ENCODE measurements at regions not wholly inside any gene's neighbourhood (a gene's known extent, or its start where the extent isn't known, plus 50 kb on each side); places are given as distances from the start of the nearest gene placed in this dataset.

DNA sequence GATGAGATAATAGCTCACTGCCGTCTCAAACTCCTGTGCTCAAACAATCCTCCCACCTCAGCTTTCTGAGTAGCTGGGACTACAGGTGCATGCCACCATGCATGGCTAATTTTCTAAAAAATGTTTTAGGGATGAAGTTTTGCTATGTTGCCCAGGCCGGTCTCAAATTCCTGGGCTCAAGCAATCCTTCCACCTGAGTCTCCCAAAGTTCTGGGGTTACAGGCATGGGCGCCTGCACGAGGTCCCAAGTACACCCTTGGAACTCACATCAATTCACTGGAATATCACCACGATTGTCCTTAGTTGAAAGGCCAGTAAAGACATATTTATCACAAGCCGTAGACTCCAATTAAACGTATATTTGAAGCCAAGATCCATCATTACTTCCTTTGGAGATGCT, 184.6 kb downstream of the IRX1 start:
- no CpG with 5 or more reads among the region's 7 CpGs for WGBS (ENCODE audit: insufficient coverage, insufficient read length)
- Histone ChIP-seq H3K4me1 (ENCODE audit: control insufficient read depth, insufficient read depth, low read length) (no peaks in the 10 kb centered on the region), H3K27me3 (ENCODE audit: control insufficient read depth, insufficient read depth, low read length) (no peaks in the 10 kb centered on the region), H3K27ac (ENCODE audit: low read length) (no peak overlapping the region), H3K4me3 (ENCODE audit: low read length) (no peak overlapping the region), H3K36me3 (ENCODE audit: control insufficient read depth, insufficient read depth, low read length) (no peaks in the 10 kb centered on the region), H3K9me3 (ENCODE audit: control insufficient read depth, insufficient read depth, low read length) (no peaks in the 10 kb centered on the region)
- no peak for DNase-seq (ENCODE audit: low read depth, low spot score)

DNA sequence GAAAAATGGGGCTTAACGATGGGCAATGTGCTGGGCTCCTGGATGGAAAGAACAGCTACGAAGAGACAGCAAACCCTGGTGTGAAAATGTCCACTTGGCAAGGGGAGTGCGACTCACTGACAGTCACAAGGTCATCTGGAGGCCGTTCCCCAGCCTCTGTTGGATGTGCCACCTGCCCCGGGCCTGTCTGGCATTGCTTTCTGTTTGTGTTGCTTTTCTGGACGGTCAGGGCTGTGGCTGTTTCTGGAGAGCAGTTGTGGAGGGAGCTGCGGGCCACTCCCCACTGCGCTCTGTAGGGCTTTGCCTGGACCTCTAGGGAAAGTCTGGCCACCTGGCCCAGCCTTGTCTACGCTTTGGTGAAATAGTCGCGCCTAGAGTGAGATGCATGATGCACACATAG, 185.3 kb downstream of the IRX1 start:
- no peak overlapping the region for H3K4me3 ChIP-seq (ENCODE audit: low read length)
- H3K27me3 ChIP-seq (ENCODE audit: control insufficient read depth, insufficient read depth, low read length): no peaks in the 10 kb centered on the region
- H3K9me3 ChIP-seq (ENCODE audit: control insufficient read depth, insufficient read depth, low read length): no peaks in the 10 kb centered on the region
- no peaks in the 10 kb centered on the region for H3K36me3 ChIP-seq (ENCODE audit: control insufficient read depth, insufficient read depth, low read length)
- H3K27ac ChIP-seq (ENCODE audit: low read length): no peak overlapping the region
- DNase-seq (ENCODE audit: low read depth, low spot score): no peak
- H3K4me1 ChIP-seq (ENCODE audit: control insufficient read depth, insufficient read depth, low read length): no peaks in the 10 kb centered on the region
- no CpG with 5 or more reads among the region's 11 CpGs for WGBS (ENCODE audit: insufficient coverage, insufficient read length)

- H3K4me3 ChIP-seq (ENCODE audit: low read length): no peak overlapping the region
- H3K9me3 ChIP-seq (ENCODE audit: control insufficient read depth, insufficient read depth, low read length): no peaks in the 10 kb centered on the region
- peaks cover 7% of the 10 kb centered on the region; the same call in 1 of the 2 replicates for H3K4me1 ChIP-seq (ENCODE audit: control insufficient read depth, insufficient read depth, low read length)
- no peaks in the 10 kb centered on the region for H3K36me3 ChIP-seq (ENCODE audit: control insufficient read depth, insufficient read depth, low read length)
- no peak overlapping the region for H3K27ac ChIP-seq (ENCODE audit: low read length)
- 100% methylated on average over 1 of the region's 2 CpGs for WGBS (ENCODE audit: insufficient coverage, insufficient read length)
- no peaks in the 10 kb centered on the region for H3K27me3 ChIP-seq (ENCODE audit: control insufficient read depth, insufficient read depth, low read length)
- DNase-seq (ENCODE audit: low read depth, low spot score): no peak
These were observed 189.2 kb downstream of the IRX1 start for GRCh38 chr5:3784854-3785253.

- Histone ChIP-seq H3K27ac (ENCODE audit: low read length) (no peak overlapping the region), H3K36me3 (ENCODE audit: control insufficient read depth, insufficient read depth, low read length) (no peaks in the 10 kb centered on the region), H3K4me1 (ENCODE audit: control insufficient read depth, insufficient read depth, low read length) (peaks cover 7% of the 10 kb centered on the region; the same call in 1 of the 2 replicates), H3K4me3 (ENCODE audit: low read length) (no peak overlapping the region), H3K9me3 (ENCODE audit: control insufficient read depth, insufficient read depth, low read length) (no peaks in the 10 kb centered on the region), H3K27me3 (ENCODE audit: control insufficient read depth, insufficient read depth, low read length) (no peaks in the 10 kb centered on the region)
- DNase-seq (ENCODE audit: low read depth, low spot score): no peak
- WGBS (ENCODE audit: insufficient coverage, insufficient read length): 62% methylated on average over 1 of the region's 2 CpGs
These were observed 190.5 kb downstream of the IRX1 start for GRCh38 chr5:3786165-3786564.

DNA sequence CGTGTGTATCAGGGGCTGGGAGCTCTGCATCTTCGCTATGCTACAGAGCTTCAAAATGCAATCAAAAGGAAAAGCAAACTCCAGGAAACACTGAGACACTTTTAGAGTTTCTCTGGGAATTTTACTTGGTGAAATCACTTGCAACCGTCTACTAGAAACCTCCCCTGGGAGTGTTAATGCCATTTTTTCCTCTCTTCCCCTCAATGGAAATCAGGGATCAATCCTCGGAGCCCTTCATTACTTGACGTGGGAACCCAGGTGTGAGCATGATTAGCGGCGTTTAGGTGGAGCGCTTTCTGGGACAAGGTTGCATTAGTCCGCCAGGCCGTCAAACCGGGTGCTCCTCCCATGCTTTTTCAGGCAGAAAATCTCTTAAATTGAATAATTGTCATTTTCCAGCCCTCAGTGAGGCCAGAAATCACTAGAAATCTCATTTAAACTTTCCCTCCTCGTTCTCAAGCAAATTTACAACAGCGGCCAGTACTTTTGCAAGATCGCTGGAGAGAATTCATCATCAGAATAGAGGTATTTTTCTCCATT, 191.3 kb downstream of the IRX1 start:
- peaks cover 7% of the 10 kb centered on the region; the same call in 1 of the 2 replicates for H3K4me1 ChIP-seq (ENCODE audit: control insufficient read depth, insufficient read depth, low read length)
- no peaks in the 10 kb centered on the region for H3K27me3 ChIP-seq (ENCODE audit: control insufficient read depth, insufficient read depth, low read length)
- no peak overlapping the region for H3K27ac ChIP-seq (ENCODE audit: low read length)
- no peak overlapping the region for H3K4me3 ChIP-seq (ENCODE audit: low read length)
- no peak for DNase-seq (ENCODE audit: low read depth, low spot score)
- no peaks in the 10 kb centered on the region for H3K36me3 ChIP-seq (ENCODE audit: control insufficient read depth, insufficient read depth, low read length)
- no peaks in the 10 kb centered on the region for H3K9me3 ChIP-seq (ENCODE audit: control insufficient read depth, insufficient read depth, low read length)
- WGBS (ENCODE audit: insufficient coverage, insufficient read length): no CpG with 5 or more reads among the region's 14 CpGs

GRCh38 chr5:3787604-3788003, 192.0 kb downstream of the IRX1 start:
- Histone ChIP-seq H3K27ac (ENCODE audit: low read length) (no peak overlapping the region), H3K4me1 (ENCODE audit: control insufficient read depth, insufficient read depth, low read length) (peaks cover 7% of the 10 kb centered on the region; the same call in 1 of the 2 replicates), H3K36me3 (ENCODE audit: control insufficient read depth, insufficient read depth, low read length) (no peaks in the 10 kb centered on the region), H3K9me3 (ENCODE audit: control insufficient read depth, insufficient read depth, low read length) (no peaks in the 10 kb centered on the region), H3K4me3 (ENCODE audit: low read length) (no peak overlapping the region), H3K27me3 (ENCODE audit: control insufficient read depth, insufficient read depth, low read length) (no peaks in the 10 kb centered on the region)
- WGBS (ENCODE audit: insufficient coverage, insufficient read length): no CpG with 5 or more reads among the region's 10 CpGs
- no peak for DNase-seq (ENCODE audit: low read depth, low spot score)

DNA sequence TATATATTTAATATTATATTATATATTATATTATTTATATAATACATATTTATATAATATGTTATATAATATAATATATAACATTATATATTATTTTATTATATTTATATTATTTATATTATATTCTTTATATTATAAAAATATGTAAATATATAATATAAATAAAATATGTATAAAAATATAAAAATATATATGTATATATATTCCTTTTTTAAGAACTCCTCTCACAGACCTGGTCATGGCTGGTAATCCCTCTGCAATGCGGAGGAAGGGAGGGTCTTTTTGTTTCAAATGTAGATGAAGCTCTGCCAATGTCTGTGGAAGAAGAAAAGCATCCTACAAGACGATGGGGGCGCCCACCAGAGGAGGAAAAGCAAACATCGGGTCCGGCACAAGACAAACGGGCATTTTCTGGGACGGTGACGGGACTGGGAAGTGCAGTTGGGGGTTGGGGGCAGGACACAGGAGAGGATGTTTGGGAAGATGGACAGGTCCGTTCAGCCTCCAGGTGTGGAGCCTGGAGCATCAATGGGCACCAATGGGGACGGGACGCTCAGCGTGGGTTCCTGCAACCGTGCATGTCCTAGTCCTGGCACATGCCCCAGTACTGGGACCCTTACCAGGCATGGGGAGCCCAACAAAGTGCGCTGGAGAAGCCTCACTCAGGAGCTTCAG, 194.0 kb downstream of the IRX1 start:
- H3K27ac ChIP-seq (ENCODE audit: low read length): no peak overlapping the region
- WGBS (ENCODE audit: insufficient coverage, insufficient read length): no CpG with 5 or more reads among the region's 14 CpGs

GRCh38 chr5:3793162-3793561, 197.5 kb downstream of the IRX1 start:
- no peak for DNase-seq (ENCODE audit: low read depth, low spot score)
- H3K36me3 ChIP-seq (ENCODE audit: control insufficient read depth, insufficient read depth, low read length): no peaks in the 10 kb centered on the region; the same call in 1 of the 2 replicates
- WGBS (ENCODE audit: insufficient coverage, insufficient read length): no CpG with 5 or more reads among the region's 1 CpG
- no peaks in the 10 kb centered on the region; the same call in 1 of the 2 replicates for H3K4me1 ChIP-seq (ENCODE audit: control insufficient read depth, insufficient read depth, low read length)
- no peaks in the 10 kb centered on the region for H3K9me3 ChIP-seq (ENCODE audit: control insufficient read depth, insufficient read depth, low read length)
- H3K27me3 ChIP-seq (ENCODE audit: control insufficient read depth, insufficient read depth, low read length): no peaks in the 10 kb centered on the region
- no peak overlapping the region for H3K4me3 ChIP-seq (ENCODE audit: low read length)
- H3K27ac ChIP-seq (ENCODE audit: low read length): no peak overlapping the region

More for the DNA sequence above, 194.0 kb downstream of the IRX1 start:
- Histone ChIP-seq H3K4me3 (ENCODE audit: low read length) (no peak overlapping the region), H3K9me3 (ENCODE audit: control insufficient read depth, insufficient read depth, low read length) (no peaks in the 10 kb centered on the region), H3K36me3 (ENCODE audit: control insufficient read depth, insufficient read depth, low read length) (no peaks in the 10 kb centered on the region; the same call in 1 of the 2 replicates), H3K4me1 (ENCODE audit: control insufficient read depth, insufficient read depth, low read length) (peaks cover 7% of the 10 kb centered on the region; the same call in 1 of the 2 replicates), H3K27me3 (ENCODE audit: control insufficient read depth, insufficient read depth, low read length) (no peaks in the 10 kb centered on the region)
- DNase-seq (ENCODE audit: low read depth, low spot score): peak; percentile 25

GRCh38 chr5:3794611-3795010, 199.0 kb downstream of the IRX1 start:
- Histone ChIP-seq H3K27me3 (ENCODE audit: control insufficient read depth, insufficient read depth, low read length) (no peaks in the 10 kb centered on the region), H3K4me1 (ENCODE audit: control insufficient read depth, insufficient read depth, low read length) (no peaks in the 10 kb centered on the region), H3K27ac (ENCODE audit: low read length) (no peak overlapping the region), H3K36me3 (ENCODE audit: control insufficient read depth, insufficient read depth, low read length) (no peaks in the 10 kb centered on the region; the same call in 1 of the 2 replicates), H3K4me3 (ENCODE audit: low read length) (no peak overlapping the region), H3K9me3 (ENCODE audit: control insufficient read depth, insufficient read depth, low read length) (no peaks in the 10 kb centered on the region)
- DNase-seq (ENCODE audit: low read depth, low spot score): no peak
- WGBS (ENCODE audit: insufficient coverage, insufficient read length): no CpG with 5 or more reads among the region's 1 CpG

- Histone ChIP-seq H3K36me3 (ENCODE audit: control insufficient read depth, insufficient read depth, low read length) (no peaks in the 10 kb centered on the region; the same call in 1 of the 2 replicates), H3K9me3 (ENCODE audit: control insufficient read depth, insufficient read depth, low read length) (no peaks in the 10 kb centered on the region), H3K27me3 (ENCODE audit: control insufficient read depth, insufficient read depth, low read length) (no peaks in the 10 kb centered on the region), H3K4me1 (ENCODE audit: control insufficient read depth, insufficient read depth, low read length) (no peaks in the 10 kb centered on the region), H3K4me3 (ENCODE audit: low read length) (no peak overlapping the region), H3K27ac (ENCODE audit: low read length) (no peak overlapping the region)
- no peak for DNase-seq (ENCODE audit: low read depth, low spot score)
- WGBS (ENCODE audit: insufficient coverage, insufficient read length): no CpG with 5 or more reads among the region's 3 CpGs
These were observed 201.1 kb downstream of the IRX1 start for GRCh38 chr5:3796736-3797135.

- no peaks in the 10 kb centered on the region for H3K27me3 ChIP-seq (ENCODE audit: control insufficient read depth, insufficient read depth, low read length)
- no peaks in the 10 kb centered on the region for H3K4me1 ChIP-seq (ENCODE audit: control insufficient read depth, insufficient read depth, low read length)
- H3K4me3 ChIP-seq (ENCODE audit: low read length): no peak overlapping the region
- no peak for DNase-seq (ENCODE audit: low read depth, low spot score)
- H3K36me3 ChIP-seq (ENCODE audit: control insufficient read depth, insufficient read depth, low read length): no peaks in the 10 kb centered on the region
- no CpG with 5 or more reads among the region's 2 CpGs for WGBS (ENCODE audit: insufficient coverage, insufficient read length)
- H3K9me3 ChIP-seq (ENCODE audit: control insufficient read depth, insufficient read depth, low read length): no peaks in the 10 kb centered on the region
- H3K27ac ChIP-seq (ENCODE audit: low read length): no peak overlapping the region
These were observed 206.3 kb downstream of the IRX1 start for GRCh38 chr5:3801967-3802366.

Data from iPS DF 6.9 (cell line).